Right lobe of liver (tissue), 4 donors: ENCODE measurements at regions not wholly inside any gene's neighbourhood (a gene's known extent, or its start where the extent isn't known, plus 50 kb on each side); places are given as distances from the start of the nearest gene placed in this dataset.

Source experiments
- CTCF ChIP-seq, 4 donors: fragments of 200-600 bp in 3 of 4; fragments of 450-650 bp in 1 of 4; IDR thresholded peaks; one replicate each; pipeline versions ENCODE4 v1.5.1 to v1.8.0; 2016 to 2022; ENCODE audit warnings: antibody characterized with exemption in 4 of 4, mild to moderate bottlenecking in 2 of 4
- POLR2A ChIP-seq: fragments of 450-650 bp; IDR thresholded peaks from one replicate; pipeline ENCODE4 v1.6.1; 2017; ENCODE audit warnings: antibody characterized with exemption, mild to moderate bottlenecking
- donor health status: DM: no; HTN: no; CAD: no.
- donor health status: DM: no; HTN: no; CAD: no.
- donor health status: DM: no; HTN: yes; CAD: no.

GRCh38 chr6:121951918-121952379, 447.5 kb upstream of the HSF2 start:
- TF ChIP-seq CTCF (IDR thresholded peaks at IDR 0.05) (no peak), POLR2A (no peak)
